Motor neuron (in vitro differentiated cells): ENCODE measurements at regions not wholly inside any gene's neighbourhood (a gene's known extent, or its start where the extent isn't known, plus 50 kb on each side); places are given as distances from the start of the nearest gene placed in this dataset.

Experiments used
- ATAC-seq, 8 experiments: fragments of 200-7000 bp; cut with Tn5 transposase; replicated peaks in 6 of 8; 2 replicates each; pipeline ENCODE4 v1.8.0; 2021; ENCODE audit warnings: mild to moderate bottlenecking in 8 of 8, moderate library complexity in 8 of 8
- H3K27ac ChIP-seq, 2 donors: fragments of 250-450 bp; sonication (Bioruptor Pico); 2 replicates each; pipeline ENCODE4 v1.9.0; 2021; ENCODE audit warnings: antibody characterized with exemption in 2 of 2, mild to moderate bottlenecking in 2 of 2, moderate library complexity in 1 of 2
- H3K4me1 ChIP-seq, 2 donors: fragments of 250-450 bp; sonication (Bioruptor Pico); replicated peaks in 1 of 2; 2 replicates each; pipeline ENCODE4 v1.6.1; 2021; ENCODE audit warnings: antibody characterized with exemption in 2 of 2, mild to moderate bottlenecking in 2 of 2, moderate library complexity in 1 of 2
- H3K4me3 ChIP-seq, 5 donors: fragments of 250-450 bp; sonication (Bioruptor Pico); 2 replicates each; pipeline ENCODE4 v1.9.0; 2021; ENCODE audit warnings: antibody characterized with exemption in 5 of 5, mild to moderate bottlenecking in 5 of 5, moderate library complexity in 4 of 5
- WGBS, 10 experiments: fragments of 450-650 bp; shearing (Covaris generic); methylation state at CpG; one replicate each; pipeline ENCODE4 v1.0.0; 2022; 5-methylcytosine and 5-hydroxymethylcytosine counted together
- in situ Hi-C, 9 experiments: fragments of 400-800 bp; cut with MboI; loops; one replicate each; pipeline ENCODE4 v1.15.0; 2021; ENCODE audit warnings: low sequenced_read_pairs in 9 of 9, low pct_unique_long_range_greater_than_20kb in 2 of 9; ENCODE audit not compliant: unreplicated experiment in 9 of 9

GRCh38 chr20:50342638-50343102, 152.0 kb downstream of the CEBPB start:
- H3K27ac ChIP-seq = no peak overlapping the region
- 67 to 94% (median 92%) methylated on average over 1 to 5 of the region's 5 CpGs; no CpG with 5 or more reads in 3 of the 10 experiments for WGBS, 10 experiments
- no peak for ATAC-seq
- H3K4me1 ChIP-seq = peaks cover 10 to 17% of the 10 kb centered on the region in 2 donors
- no peak overlapping the region for H3K4me3 ChIP-seq
- in situ Hi-C loops = no loop called here

GRCh38 chr20:50343125-50343489, 152.5 kb downstream of the CEBPB start:
- Histone ChIP-seq H3K4me3 (no peak overlapping the region), H3K4me1 (peaks cover 10 to 17% of the 10 kb centered on the region in 2 donors), H3K27ac (no peak overlapping the region)
- in situ Hi-C loops = no loop called here
- no peak for ATAC-seq
- 0 to 100% (median 80%) methylated on average over 1 to 6 of the region's 10 CpGs; no CpG with 5 or more reads in 4 of the 10 experiments for WGBS, 10 experiments

- Histone ChIP-seq H3K4me3 (no peak overlapping the region), H3K27ac (no peak overlapping the region), H3K4me1 (peaks cover 8 to 13% of the 10 kb centered on the region in 2 donors)
- 60 to 100% (median 95%) methylated on average over 1 to 4 of the region's 25 CpGs; no CpG with 5 or more reads in 7 of the 10 experiments for WGBS, 10 experiments
- no peak for ATAC-seq
- in situ Hi-C loops = no loop called here
These were observed 153.0 kb downstream of the CEBPB start for GRCh38 chr20:50343490-50344179.

- no peak for ATAC-seq
- WGBS, 10 experiments = 75 to 100% (median 89%) methylated on average over 1 to 4 of the region's 11 CpGs; no CpG with 5 or more reads in 4 of the 10 experiments
- no peak overlapping the region for H3K4me3 ChIP-seq
- peaks cover 0 to 5% of the 10 kb centered on the region in 2 donors for H3K4me1 ChIP-seq
- no peak overlapping the region for H3K27ac ChIP-seq
- in situ Hi-C loops = no loop called here
These were observed 153.8 kb downstream of the CEBPB start for GRCh38 chr20:50344232-50345071.

- Histone ChIP-seq H3K27ac (no peak overlapping the region), H3K4me1 (no peaks in the 10 kb centered on the region), H3K4me3 (no peak overlapping the region)
- in situ Hi-C loops = no loop called here
- ATAC-seq = no peak
- WGBS, 10 experiments = 0 to 93% (median 59%) methylated on average over 1 to 3 of the region's 6 CpGs; no CpG with 5 or more reads in 2 of the 10 experiments
These were observed 155.2 kb downstream of the CEBPB start for GRCh38 chr20:50345712-50346373.

- Histone ChIP-seq H3K4me3 (no peak overlapping the region), H3K4me1 (no peaks in the 10 kb centered on the region), H3K27ac (no peak overlapping the region)
- WGBS, 10 experiments = 19 to 91% (median 80%) methylated on average over 1 to 12 of the region's 26 CpGs; no CpG with 5 or more reads in 1 of the 10 experiments
- peak in 5 of 8 experiments; percentile 28 to 91 (median 57) for ATAC-seq
- in situ Hi-C loops = no loop called here
These were observed 156.0 kb downstream of the CEBPB start for GRCh38 chr20:50346374-50347283.

- in situ Hi-C loops = no loop called here
- ATAC-seq = no peak
- no peak overlapping the region for H3K4me3 ChIP-seq
- H3K4me1 ChIP-seq = no peaks in the 10 kb centered on the region
- WGBS, 10 experiments = 85 to 100% (median 89%) methylated on average over 2 to 11 of the region's 13 CpGs; no CpG with 5 or more reads in 1 of the 10 experiments
- no peak overlapping the region for H3K27ac ChIP-seq
These were observed 156.8 kb downstream of the CEBPB start for GRCh38 chr20:50347284-50348063.

GRCh38 chr20:50348096-50348495, 157.5 kb downstream of the CEBPB start:
- ATAC-seq = no peak
- 57 to 100% (median 93%) methylated on average over 1 to 5 of the region's 6 CpGs; no CpG with 5 or more reads in 3 of the 10 experiments for WGBS, 10 experiments
- no peak overlapping the region for H3K4me3 ChIP-seq
- H3K4me1 ChIP-seq = no peaks in the 10 kb centered on the region
- in situ Hi-C loops = no loop called here
- no peak overlapping the region for H3K27ac ChIP-seq

- in situ Hi-C loops = loop anchor here in 1 of 9 experiments (25.0 kb wide), 1 partner anchor 138 kb away; no protein-coding TSS in a partner anchor
- H3K4me1 ChIP-seq = peaks cover 0 to 5% of the 10 kb centered on the region in 2 donors
- WGBS, 10 experiments = 68 to 100% (median 89%) methylated on average over 1 to 11 of the region's 16 CpGs
- H3K4me3 ChIP-seq = no peak overlapping the region
- no peak for ATAC-seq
- no peak overlapping the region for H3K27ac ChIP-seq
These were observed 159.5 kb upstream of the PTPN1 start for GRCh38 chr20:50350510-50351249.

GRCh38 chr20:50351541-50351940, 158.6 kb upstream of the PTPN1 start:
- Histone ChIP-seq H3K27ac (no peak overlapping the region), H3K4me3 (no peak overlapping the region), H3K4me1 (peaks cover 0 to 5% of the 10 kb centered on the region in 2 donors)
- 70 to 100% (median 90%) methylated on average over 1 to 8 of the region's 11 CpGs; no CpG with 5 or more reads in 2 of the 10 experiments for WGBS, 10 experiments
- ATAC-seq = no peak
- in situ Hi-C loops = loop anchor here in 1 of 9 experiments (25.0 kb wide), 1 partner anchor 139 kb away; no protein-coding TSS in a partner anchor
